ENCODE measurements at regions not wholly inside any gene's neighbourhood (a gene's known extent, or its start where the extent isn't known, plus 50 kb on each side); places are given as distances from the start of the nearest gene placed in this dataset.

GRCh38 chr10:120386896-120387295, 70.1 kb upstream of the PLPP4 start:
- H3K9ac ChIP-seq (ENCODE audit: low read depth, low read length), result no peak overlapping the region
- H3K4me1 ChIP-seq (ENCODE audit: insufficient read depth, low read length), result no peaks in the 10 kb centered on the region

DNA sequence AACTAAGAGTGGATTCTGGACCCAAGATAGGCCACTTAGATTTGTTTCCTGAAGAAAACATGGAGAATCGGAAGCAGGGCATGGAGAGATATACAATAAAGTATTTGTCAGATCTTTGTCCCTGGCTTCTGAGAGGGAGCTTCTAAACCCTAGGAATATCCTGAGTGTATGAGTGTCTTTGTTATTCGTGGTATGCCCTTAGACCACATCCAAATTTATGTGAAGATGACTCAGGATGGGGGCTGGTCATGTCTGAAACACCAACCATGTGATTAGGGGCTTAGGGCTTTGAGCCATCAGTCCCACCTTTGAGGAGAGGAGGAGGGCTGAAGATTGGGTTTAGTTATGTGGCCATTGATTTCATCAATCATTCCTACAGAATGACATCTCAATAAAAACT, 69.7 kb upstream of the PLPP4 start:
- Histone ChIP-seq H3K9me3 (ENCODE audit: control insufficient read depth, insufficient read depth, low read length) (no peaks in the 10 kb centered on the region), H3K4me1 (ENCODE audit: insufficient read depth, low read length) (no peaks in the 10 kb centered on the region), H3K36me3 (ENCODE audit: insufficient read depth, low read length) (no peaks in the 10 kb centered on the region), H3K9ac (ENCODE audit: low read depth, low read length) (no peak overlapping the region)

More at GRCh38 chr10:120386896-120387295, 70.1 kb upstream of the PLPP4 start:
- Histone ChIP-seq H3K9me3 (ENCODE audit: control insufficient read depth, insufficient read depth, low read length) (no peaks in the 10 kb centered on the region), H3K36me3 (ENCODE audit: insufficient read depth, low read length) (no peaks in the 10 kb centered on the region)

- H3K9ac ChIP-seq (ENCODE audit: low read depth, low read length), result no peak overlapping the region
- H3K9me3 ChIP-seq (ENCODE audit: control insufficient read depth, insufficient read depth, low read length), result no peaks in the 10 kb centered on the region
- H3K4me1 ChIP-seq (ENCODE audit: insufficient read depth, low read length), result no peaks in the 10 kb centered on the region
- H3K36me3 ChIP-seq (ENCODE audit: insufficient read depth, low read length), result no peaks in the 10 kb centered on the region
Observed at GRCh38 chr10:120392245-120392644, 64.8 kb upstream of the PLPP4 start.

DNA sequence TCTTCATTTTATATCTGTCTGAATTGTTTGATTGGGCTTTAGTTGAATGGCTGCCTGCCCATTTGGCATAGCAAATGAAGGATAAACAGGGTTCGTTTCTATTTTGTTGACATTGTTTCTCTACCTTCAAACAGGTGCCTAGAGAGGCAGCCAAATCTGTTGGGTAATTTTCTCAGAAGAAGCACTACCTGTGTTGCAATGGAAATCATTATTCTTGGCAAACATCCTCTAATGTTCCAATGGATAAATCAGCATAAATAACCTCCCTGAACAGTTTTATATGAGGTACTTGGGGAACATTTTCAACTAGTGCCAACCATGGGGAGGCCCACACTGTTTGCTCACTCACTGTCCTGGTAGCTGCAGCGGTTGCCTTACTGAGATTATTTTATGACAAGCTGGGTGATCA, 64.4 kb upstream of the PLPP4 start:
- Histone ChIP-seq H3K4me1 (ENCODE audit: insufficient read depth, low read length) (no peaks in the 10 kb centered on the region), H3K9ac (ENCODE audit: low read depth, low read length) (no peak overlapping the region), H3K9me3 (ENCODE audit: control insufficient read depth, insufficient read depth, low read length) (no peaks in the 10 kb centered on the region), H3K36me3 (ENCODE audit: insufficient read depth, low read length) (no peaks in the 10 kb centered on the region)

- Histone ChIP-seq H3K36me3 (ENCODE audit: insufficient read depth, low read length) (no peaks in the 10 kb centered on the region), H3K9me3 (ENCODE audit: control insufficient read depth, insufficient read depth, low read length) (no peaks in the 10 kb centered on the region; the same call in 1 of the 2 replicates), H3K9ac (ENCODE audit: low read depth, low read length) (no peak overlapping the region), H3K4me1 (ENCODE audit: insufficient read depth, low read length) (no peaks in the 10 kb centered on the region)
Observed at GRCh38 chr10:120394446-120394845, 62.6 kb upstream of the PLPP4 start.

GRCh38 chr10:120396228-120396627, 60.8 kb upstream of the PLPP4 start:
- Histone ChIP-seq H3K9me3 (ENCODE audit: control insufficient read depth, insufficient read depth, low read length) (no peaks in the 10 kb centered on the region; the same call in 1 of the 2 replicates), H3K9ac (ENCODE audit: low read depth, low read length) (no peak overlapping the region), H3K36me3 (ENCODE audit: insufficient read depth, low read length) (no peaks in the 10 kb centered on the region)

GRCh38 chr10:120398180-120398579, 58.8 kb upstream of the PLPP4 start:
- Histone ChIP-seq H3K36me3 (ENCODE audit: insufficient read depth, low read length) (no peaks in the 10 kb centered on the region), H3K4me1 (ENCODE audit: insufficient read depth, low read length) (no peaks in the 10 kb centered on the region), H3K9me3 (ENCODE audit: control insufficient read depth, insufficient read depth, low read length) (no peaks in the 10 kb centered on the region; the same call in 1 of the 2 replicates), H3K9ac (ENCODE audit: low read depth, low read length) (no peak overlapping the region)

More at GRCh38 chr10:120396228-120396627, 60.8 kb upstream of the PLPP4 start:
- no peaks in the 10 kb centered on the region for H3K4me1 ChIP-seq (ENCODE audit: insufficient read depth, low read length)

- Histone ChIP-seq H3K9me3 (ENCODE audit: control insufficient read depth, insufficient read depth, low read length) (no peaks in the 10 kb centered on the region; the same call in 1 of the 2 replicates), H3K9ac (ENCODE audit: low read depth, low read length) (no peak overlapping the region), H3K4me1 (ENCODE audit: insufficient read depth, low read length) (no peaks in the 10 kb centered on the region), H3K36me3 (ENCODE audit: insufficient read depth, low read length) (no peaks in the 10 kb centered on the region)
Observed at GRCh38 chr10:120400601-120401000, 56.4 kb upstream of the PLPP4 start.

GRCh38 chr10:120402147-120402766, 54.8 kb upstream of the PLPP4 start:
- Histone ChIP-seq H3K4me1 (ENCODE audit: insufficient read depth, low read length) (no peaks in the 10 kb centered on the region), H3K9me3 (ENCODE audit: control insufficient read depth, insufficient read depth, low read length) (no peaks in the 10 kb centered on the region; the same call in 1 of the 2 replicates), H3K36me3 (ENCODE audit: insufficient read depth, low read length) (no peaks in the 10 kb centered on the region), H3K9ac (ENCODE audit: low read depth, low read length) (no peak overlapping the region)

GRCh38 chr10:120403109-120403508, 53.9 kb upstream of the PLPP4 start:
- no peaks in the 10 kb centered on the region for H3K4me1 ChIP-seq (ENCODE audit: insufficient read depth, low read length)
- no peak overlapping the region for H3K9ac ChIP-seq (ENCODE audit: low read depth, low read length)
- no peaks in the 10 kb centered on the region; the same call in 1 of the 2 replicates for H3K9me3 ChIP-seq (ENCODE audit: control insufficient read depth, insufficient read depth, low read length)
- H3K36me3 ChIP-seq (ENCODE audit: insufficient read depth, low read length), result no peaks in the 10 kb centered on the region

DNA sequence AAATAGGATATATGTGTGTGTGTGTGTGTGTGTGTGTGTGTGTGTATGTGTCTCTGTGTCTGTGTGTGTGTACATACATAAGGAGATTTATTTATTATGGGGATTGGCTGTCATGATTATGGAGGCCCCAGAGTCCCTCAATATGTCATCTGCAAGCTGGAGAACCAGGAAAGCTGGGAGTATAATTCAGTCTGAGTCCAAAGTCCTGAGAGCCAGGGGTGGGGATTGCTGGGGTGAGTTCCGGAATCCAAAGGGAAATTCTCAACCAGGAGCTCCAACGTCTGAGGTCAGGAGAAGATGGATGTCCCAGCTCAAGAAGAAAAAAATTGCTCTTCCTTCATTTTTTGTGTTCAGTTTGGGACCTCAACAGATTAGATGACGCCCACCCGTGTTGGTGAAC, 50.7 kb upstream of the PLPP4 start:
- Histone ChIP-seq H3K36me3 (ENCODE audit: insufficient read depth, low read length) (no peaks in the 10 kb centered on the region), H3K9me3 (ENCODE audit: control insufficient read depth, insufficient read depth, low read length) (no peaks in the 10 kb centered on the region), H3K4me1 (ENCODE audit: insufficient read depth, low read length) (no peaks in the 10 kb centered on the region), H3K9ac (ENCODE audit: low read depth, low read length) (no peak overlapping the region)

All from ES-I3 (cell line).